ENCODE measurements at regions not wholly inside any gene's neighbourhood (a gene's known extent, or its start where the extent isn't known, plus 50 kb on each side); places are given as distances from the start of the nearest gene placed in this dataset.

- TF ChIP-seq RAD21 (IDR thresholded peaks at IDR 0.05; ENCODE audit: low read length), result no peak
These were observed 513.5 kb upstream of the PROK2 start (continued) for GRCh38 chr3:72298201-72299152.

GRCh38 chr3:72297481-72297880 lies 512.5 kb upstream of the PROK2 start:
- no CpG with 5 or more reads among the region's 1 CpG for WGBS, 2 experiments (ENCODE audit: extremely low coverage in 2 of 2, insufficient read length in 1 of 2)
- Histone ChIP-seq H3K9me3 (ENCODE audit: control insufficient read depth, insufficient read depth, low read length) (no peaks in the 10 kb centered on the region), H3K23ac (ENCODE audit: low read depth, low read length) (no peak overlapping the region), H4K8ac (ENCODE audit: low read depth in 2 of 2, low read length in 2 of 2) (no peak overlapping the region), H2AK9ac (replicated peaks; ENCODE audit: low read depth, low read length, poor library complexity) (no peak overlapping the region), H4K91ac (ENCODE audit: insufficient read depth, low read depth, low read length) (no peak overlapping the region), H3K4me2 (ENCODE audit: low read depth, low read length) (no peak overlapping the region), H4K20me1 (ENCODE audit: insufficient read depth, low read length) (no peaks in the 10 kb centered on the region), H2AK5ac (ENCODE audit: low read depth, low read length) (no peak overlapping the region), H2BK120ac (ENCODE audit: low read depth, low read length) (no peak overlapping the region), H2AFZ (replicated peaks; ENCODE audit: low read length, poor library complexity) (no peak overlapping the region), H3K36me3 (ENCODE audit: control insufficient read depth, insufficient read depth, low read length) (no peaks in the 10 kb centered on the region), H3K27me3 (ENCODE audit: control insufficient read depth, insufficient read depth, low read length) (peaks cover 9% of the 10 kb centered on the region), H3K9me1 (ENCODE audit: insufficient read depth, low read length) (no peaks in the 10 kb centered on the region; the same call in 1 of the 2 replicates), H3K9ac (ENCODE audit: low read depth, low read length) (no peak overlapping the region), H2BK15ac (ENCODE audit: low read depth, low read length) (no peak overlapping the region), H3K4me3 (ENCODE audit: insufficient read depth, low read depth, low read length) (no peak overlapping the region), H3K79me1 (ENCODE audit: low read depth in 1 of 2, low read length in 2 of 2) (no peaks in the 10 kb centered on the region), H3K27ac (ENCODE audit: insufficient read depth, low read length) (no peak overlapping the region), H3K14ac (replicated peaks; ENCODE audit: low read depth, low read length) (no peak overlapping the region), H4K5ac (ENCODE audit: low read depth, low read length) (no peak overlapping the region), H3K4me1 (ENCODE audit: control insufficient read depth, insufficient read depth, low read length) (no peaks in the 10 kb centered on the region), H2BK20ac (ENCODE audit: low read depth, low read length) (no peak overlapping the region), H3K4ac (ENCODE audit: low read depth, low read length) (no peak overlapping the region), H2BK5ac (ENCODE audit: low read depth, low read length, poor library complexity, severe bottlenecking) (no peak overlapping the region), H3K18ac (ENCODE audit: low read depth, low read length) (no peak overlapping the region), H3K56ac (ENCODE audit: extremely low read depth, insufficient read depth, low read length) (no peak overlapping the region)
- no peak for TF ChIP-seq USF2 (IDR thresholded peaks at IDR 0.05; ENCODE audit: low read depth, low read length)
- no peak for TF ChIP-seq CTCF (conservative IDR thresholded peaks at IDR 0.05; ENCODE audit: low read depth, low read length)
- no peak for TF ChIP-seq NFE2L2 (IDR thresholded peaks at IDR 0.05; ENCODE audit: low read depth, low read length)
- TF ChIP-seq RFX5 (IDR thresholded peaks at IDR 0.05; ENCODE audit: low read depth, low read length), result no peak
- TF ChIP-seq MXI1 (IDR thresholded peaks at IDR 0.05; ENCODE audit: borderline replicate concordance, low read depth, low read length), result no peak
- TF ChIP-seq ELK1 (IDR thresholded peaks at IDR 0.05; ENCODE audit: borderline replicate concordance, low read depth, low read length), result no peak
- TF ChIP-seq BHLHE40 (IDR thresholded peaks at IDR 0.05; ENCODE audit: low read depth, low read length), result no peak
- no peak for TF ChIP-seq SMC3 (IDR thresholded peaks at IDR 0.05; ENCODE audit: low read depth, low read length)
- CTCF ChIA-PET, result interaction anchor here (0.9 kb wide), 1 partner anchor 369 kb away, joined by 3 read pairs; no protein-coding TSS in a partner anchor
- POLR2A ChIA-PET (ENCODE audit: unreplicated experiment), result no interaction called here
- BruUV-seq (replicated peaks), result no TSS peak
- DNase-seq (no peak), ATAC-seq (ENCODE audit: low read depth) (no peak)
- dilution Hi-C loops (cut with HindIII; ENCODE audit: low sequenced_read_pairs, unreplicated experiment) (no loop called here), in situ Hi-C loops (cut with MboI; ENCODE audit: low sequenced_read_pairs) (no loop called here), intact Hi-C loops (cut with micrococcal nuclease) (no loop called here)

Data from IMR-90 (cell line).